ENCODE measurements at regions not wholly inside any gene's neighbourhood (a gene's known extent, or its start where the extent isn't known, plus 50 kb on each side); places are given as distances from the start of the nearest gene placed in this dataset.
"Not testable (repeated sequence)": the region's sequence is repeated elsewhere in the genome, so short reads cannot be mapped to it uniquely, and the experiment has no call there.

DNA sequence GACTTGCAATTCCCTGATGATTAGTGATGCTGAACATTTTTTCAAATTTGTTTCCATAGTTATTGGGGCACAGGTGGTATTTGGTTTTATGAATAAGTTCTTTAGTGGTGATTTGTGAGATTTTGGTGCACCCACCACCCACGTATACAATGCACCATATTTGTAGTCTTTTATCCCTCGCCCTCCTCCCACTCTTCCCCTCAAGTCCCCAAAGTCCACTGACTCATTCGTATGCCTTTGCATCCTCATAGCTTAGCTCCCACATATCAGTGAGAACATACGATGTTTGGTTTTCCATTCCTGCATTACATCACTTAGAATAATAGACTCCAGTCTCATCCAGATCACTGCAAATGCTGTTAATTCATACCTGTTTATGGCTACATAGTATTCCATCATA, 167.3 kb downstream of the MYLK4 start:
- 71 to 72% methylated on average over 4 of the region's 4 CpGs for WGBS, 2 experiments
- no peaks in the 10 kb centered on the region for H3K27me3 ChIP-seq (ENCODE audit: control insufficient read depth, insufficient read depth, low read length, poor library complexity, severe bottlenecking)
- no peak overlapping the region for H3K4me3 ChIP-seq (ENCODE audit: insufficient read depth, low read depth, low read length)
- peaks cover 9% of the 10 kb centered on the region for H3K4me1 ChIP-seq (ENCODE audit: control insufficient read depth, insufficient read depth, low read length)
- no peaks in the 10 kb centered on the region for H3K36me3 ChIP-seq (ENCODE audit: control insufficient read depth, insufficient read depth, low read length)
- H3K9me3 ChIP-seq (ENCODE audit: control insufficient read depth, low read length), result no peaks in the 10 kb centered on the region
- H3K27ac ChIP-seq (ENCODE audit: insufficient read depth, low read depth, low read length, poor library complexity, severe bottlenecking), result no peak overlapping the region

DNA sequence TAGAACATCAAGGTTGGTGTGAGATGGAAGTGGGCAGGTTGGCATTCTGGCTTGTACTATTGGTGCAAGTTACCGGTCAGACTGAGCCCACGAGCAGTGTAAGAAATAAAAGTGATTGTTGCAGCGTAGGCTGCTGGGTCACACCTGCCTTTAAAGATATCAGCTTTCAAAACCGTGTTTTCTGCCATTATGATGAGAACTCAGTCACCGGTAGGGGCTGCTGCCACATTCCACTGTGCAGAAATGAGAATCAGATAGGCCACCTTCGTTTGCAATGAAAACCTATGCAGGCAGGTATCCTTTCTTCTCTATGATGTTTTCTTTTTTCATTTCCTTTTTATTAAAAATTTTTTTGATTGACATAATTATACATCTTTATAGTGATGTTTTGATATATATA, 168.5 kb downstream of the MYLK4 start:
- H3K36me3 ChIP-seq (ENCODE audit: control insufficient read depth, insufficient read depth, low read length), result no peaks in the 10 kb centered on the region
- no peak overlapping the region for H3K27ac ChIP-seq (ENCODE audit: insufficient read depth, low read depth, low read length, poor library complexity, severe bottlenecking)
- peaks cover 9% of the 10 kb centered on the region for H3K4me1 ChIP-seq (ENCODE audit: control insufficient read depth, insufficient read depth, low read length)
- no peaks in the 10 kb centered on the region for H3K9me3 ChIP-seq (ENCODE audit: control insufficient read depth, low read length)
- WGBS, 2 experiments, result 92 to 93% methylated on average over 6 of the region's 6 CpGs
- no peaks in the 10 kb centered on the region for H3K27me3 ChIP-seq (ENCODE audit: control insufficient read depth, insufficient read depth, low read length, poor library complexity, severe bottlenecking)
- no peak overlapping the region for H3K4me3 ChIP-seq (ENCODE audit: insufficient read depth, low read depth, low read length)

DNA sequence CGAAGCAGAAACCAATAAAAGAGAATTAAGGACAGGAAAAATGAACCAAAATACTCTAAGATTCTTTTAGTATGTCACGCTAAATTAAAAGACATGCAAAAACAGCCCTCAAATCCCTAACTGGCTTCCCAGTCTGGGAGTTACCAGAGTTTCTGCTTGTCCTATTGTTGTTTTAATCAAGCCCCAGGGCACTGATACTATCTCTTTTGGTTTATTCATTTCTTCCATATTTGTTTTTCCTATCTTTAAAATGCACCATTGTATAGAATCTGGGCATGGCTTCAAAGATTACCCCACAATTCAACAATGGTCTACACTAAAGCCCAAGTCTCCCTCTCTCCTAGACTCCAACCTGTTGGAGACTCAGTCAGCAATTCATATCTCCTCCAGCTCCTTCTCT, 169.1 kb downstream of the MYLK4 start:
- no peak overlapping the region for H3K27ac ChIP-seq (ENCODE audit: insufficient read depth, low read depth, low read length, poor library complexity, severe bottlenecking)
- no peaks in the 10 kb centered on the region for H3K9me3 ChIP-seq (ENCODE audit: control insufficient read depth, low read length)
- no peak overlapping the region for H3K4me3 ChIP-seq (ENCODE audit: insufficient read depth, low read depth, low read length)
- H3K27me3 ChIP-seq (ENCODE audit: control insufficient read depth, insufficient read depth, low read length, poor library complexity, severe bottlenecking), result no peaks in the 10 kb centered on the region
- H3K4me1 ChIP-seq (ENCODE audit: control insufficient read depth, insufficient read depth, low read length), result peaks cover 9% of the 10 kb centered on the region
- 76 to 95% methylated on average over 2 of the region's 2 CpGs for WGBS, 2 experiments
- no peaks in the 10 kb centered on the region for H3K36me3 ChIP-seq (ENCODE audit: control insufficient read depth, insufficient read depth, low read length)

DNA sequence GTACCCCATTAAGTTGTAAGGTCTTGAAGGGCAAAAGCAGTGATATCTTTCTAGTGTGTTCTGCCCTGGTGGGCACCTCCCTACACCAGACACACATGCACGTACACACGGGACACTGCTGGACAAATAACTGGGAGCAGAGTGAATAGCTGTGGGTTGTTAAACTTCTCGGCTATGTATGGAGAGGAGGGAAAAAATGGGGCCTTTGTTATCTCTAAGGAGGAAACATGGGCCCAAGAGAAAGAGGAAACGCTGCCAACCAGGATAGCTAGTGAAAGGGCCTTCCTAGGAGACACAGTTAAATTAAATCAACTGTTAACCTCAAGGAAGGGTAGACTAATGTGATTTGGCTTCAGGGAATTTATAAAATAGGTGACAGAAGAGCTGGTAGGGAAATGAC, 169.7 kb downstream of the MYLK4 start:
- 82 to 89% methylated on average over 4 of the region's 4 CpGs for WGBS, 2 experiments
- H3K4me3 ChIP-seq (ENCODE audit: insufficient read depth, low read depth, low read length), result no peak overlapping the region
- no peak overlapping the region for H3K27ac ChIP-seq (ENCODE audit: insufficient read depth, low read depth, low read length, poor library complexity, severe bottlenecking)
- H3K36me3 ChIP-seq (ENCODE audit: control insufficient read depth, insufficient read depth, low read length), result no peaks in the 10 kb centered on the region
- H3K27me3 ChIP-seq (ENCODE audit: control insufficient read depth, insufficient read depth, low read length, poor library complexity, severe bottlenecking), result no peaks in the 10 kb centered on the region
- H3K9me3 ChIP-seq (ENCODE audit: control insufficient read depth, low read length), result no peaks in the 10 kb centered on the region
- H3K4me1 ChIP-seq (ENCODE audit: control insufficient read depth, insufficient read depth, low read length), result peaks cover 9% of the 10 kb centered on the region

DNA sequence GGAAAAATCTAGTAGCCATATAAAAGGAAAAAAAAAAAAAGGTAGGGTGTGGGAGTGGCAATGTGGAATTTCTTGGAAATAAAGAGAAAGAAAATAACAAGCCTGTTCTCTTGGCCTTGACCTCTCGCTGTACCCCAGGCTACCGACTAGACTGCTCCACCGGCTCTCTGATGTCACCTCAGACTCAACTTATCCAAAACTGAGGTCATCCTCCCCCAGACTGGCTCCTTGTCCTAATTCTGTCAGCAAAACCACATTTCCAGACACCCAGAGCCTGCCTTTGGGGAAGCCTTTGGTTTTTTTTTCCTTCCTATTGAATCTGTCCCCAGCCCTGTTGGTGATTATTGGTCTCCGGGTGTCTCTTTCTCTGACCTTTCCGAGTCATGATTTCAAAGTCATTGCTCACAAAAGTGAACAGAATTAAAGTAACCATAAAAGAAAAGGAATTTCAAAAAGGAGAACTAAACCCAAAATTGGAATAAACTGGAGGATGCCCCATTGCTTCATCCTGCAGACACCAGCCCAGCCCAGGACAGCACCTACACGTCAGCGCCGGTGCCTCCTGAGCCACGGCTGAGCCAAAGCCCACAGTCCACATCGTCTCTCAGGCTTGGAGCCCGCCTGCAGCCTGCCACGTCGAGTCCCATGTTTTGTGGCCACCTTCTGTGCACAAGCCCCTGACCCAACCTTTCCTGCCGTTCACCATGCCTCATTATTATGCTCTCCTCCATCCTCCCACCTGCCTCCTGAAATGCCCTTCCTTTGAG, 170.7 kb downstream of the MYLK4 start:
- Histone ChIP-seq H3K27me3 (ENCODE audit: control insufficient read depth, insufficient read depth, low read length, poor library complexity, severe bottlenecking) (no peaks in the 10 kb centered on the region), H3K36me3 (ENCODE audit: control insufficient read depth, insufficient read depth, low read length) (no peaks in the 10 kb centered on the region), H3K4me3 (ENCODE audit: insufficient read depth, low read depth, low read length) (no peak overlapping the region), H3K4me1 (ENCODE audit: control insufficient read depth, insufficient read depth, low read length) (peaks cover 9% of the 10 kb centered on the region), H3K9me3 (ENCODE audit: control insufficient read depth, low read length) (no peaks in the 10 kb centered on the region), H3K27ac (ENCODE audit: insufficient read depth, low read depth, low read length, poor library complexity, severe bottlenecking) (no peak overlapping the region)
- WGBS, 2 experiments, result 92 to 93% methylated on average over 14 of the region's 14 CpGs

DNA sequence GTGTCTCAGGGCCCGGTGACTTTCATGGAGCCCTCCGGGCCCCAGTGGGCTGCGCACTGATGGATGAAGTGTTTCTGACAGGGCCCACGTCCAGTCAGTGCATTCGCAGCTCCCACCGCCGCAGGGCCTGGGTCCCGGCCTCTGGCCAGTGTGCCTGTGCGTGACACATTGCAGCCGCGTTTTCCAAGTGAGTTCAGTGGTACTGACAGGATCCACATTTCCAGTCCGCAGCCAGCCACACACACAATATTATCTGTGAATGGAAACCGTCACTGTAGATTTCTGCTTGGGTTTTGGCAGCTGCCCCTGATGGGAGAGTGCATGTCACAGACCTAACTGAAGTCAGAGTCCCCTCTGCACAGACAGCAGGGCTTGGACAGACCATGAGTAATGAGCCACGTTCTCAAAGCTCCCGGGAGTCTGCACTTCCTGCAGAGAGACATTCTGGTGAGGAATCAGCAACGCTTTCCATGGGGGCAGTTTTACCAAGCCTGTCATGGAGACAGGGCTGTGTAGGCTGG, 171.4 kb downstream of the MYLK4 start:
- H3K27ac ChIP-seq (ENCODE audit: insufficient read depth, low read depth, low read length, poor library complexity, severe bottlenecking), result no peak overlapping the region
- no peak overlapping the region for H3K4me3 ChIP-seq (ENCODE audit: insufficient read depth, low read depth, low read length)
- H3K9me3 ChIP-seq (ENCODE audit: control insufficient read depth, low read length), result no peaks in the 10 kb centered on the region
- H3K4me1 ChIP-seq (ENCODE audit: control insufficient read depth, insufficient read depth, low read length), result peaks cover 9% of the 10 kb centered on the region
- no peaks in the 10 kb centered on the region for H3K36me3 ChIP-seq (ENCODE audit: control insufficient read depth, insufficient read depth, low read length)
- WGBS, 2 experiments, result 88 to 91% methylated on average over 16 of the region's 16 CpGs
- no peaks in the 10 kb centered on the region for H3K27me3 ChIP-seq (ENCODE audit: control insufficient read depth, insufficient read depth, low read length, poor library complexity, severe bottlenecking)

DNA sequence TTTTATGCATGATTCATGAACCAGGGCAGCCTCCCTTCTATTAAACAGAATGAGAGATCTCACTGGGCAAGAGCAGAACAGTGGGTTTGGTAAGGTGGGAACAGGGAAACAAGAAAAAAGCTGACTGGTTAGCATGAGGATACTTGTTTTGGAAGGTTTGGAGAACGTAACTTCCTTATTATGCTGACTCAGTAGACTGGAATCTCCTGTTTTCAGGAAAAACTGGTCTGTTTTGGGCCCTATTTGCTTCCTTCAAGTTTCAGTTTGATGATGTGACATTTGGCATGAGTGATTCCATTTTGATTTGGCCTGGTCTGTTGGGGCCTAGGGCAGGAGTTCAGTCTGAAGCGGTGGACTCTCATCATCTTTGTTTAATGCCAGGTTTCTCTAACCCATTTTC, 172.0 kb downstream of the MYLK4 start:
- Histone ChIP-seq H3K27ac (ENCODE audit: insufficient read depth, low read depth, low read length, poor library complexity, severe bottlenecking) (no peak overlapping the region), H3K36me3 (ENCODE audit: control insufficient read depth, insufficient read depth, low read length) (no peaks in the 10 kb centered on the region), H3K4me1 (ENCODE audit: control insufficient read depth, insufficient read depth, low read length) (peaks cover 9% of the 10 kb centered on the region), H3K4me3 (ENCODE audit: insufficient read depth, low read depth, low read length) (no peak overlapping the region), H3K9me3 (ENCODE audit: control insufficient read depth, low read length) (no peaks in the 10 kb centered on the region), H3K27me3 (ENCODE audit: control insufficient read depth, insufficient read depth, low read length, poor library complexity, severe bottlenecking) (no peaks in the 10 kb centered on the region)
- 96 to 98% methylated on average over 2 of the region's 2 CpGs for WGBS, 2 experiments

DNA sequence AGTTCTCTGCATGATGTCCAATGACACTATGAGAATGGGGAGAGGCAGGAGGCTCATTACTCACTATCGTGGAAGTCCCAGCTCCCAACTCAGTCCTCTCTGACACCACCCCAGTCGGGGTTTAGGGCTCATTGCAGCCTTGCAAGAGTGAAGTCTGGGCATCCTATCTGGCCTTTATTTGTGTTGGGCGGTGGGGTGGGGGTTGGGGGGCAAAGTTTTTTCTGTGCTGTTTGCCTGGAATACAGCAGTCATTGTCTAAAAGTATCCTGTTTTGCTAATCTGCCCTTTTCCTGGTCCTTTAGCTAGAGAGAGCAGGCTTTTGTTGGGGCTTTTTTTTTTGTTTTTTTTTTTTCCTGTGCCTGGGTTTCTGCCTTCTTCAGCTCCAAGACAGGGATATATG, 174.2 kb downstream of the MYLK4 start:
- 91 to 92% methylated on average over 3 of the region's 3 CpGs for WGBS, 2 experiments
- Histone ChIP-seq H3K27ac (ENCODE audit: insufficient read depth, low read depth, low read length, poor library complexity, severe bottlenecking) (no peak overlapping the region), H3K36me3 (ENCODE audit: control insufficient read depth, insufficient read depth, low read length) (no peaks in the 10 kb centered on the region), H3K27me3 (ENCODE audit: control insufficient read depth, insufficient read depth, low read length, poor library complexity, severe bottlenecking) (no peaks in the 10 kb centered on the region), H3K4me1 (ENCODE audit: control insufficient read depth, insufficient read depth, low read length) (peaks cover 6% of the 10 kb centered on the region), H3K4me3 (ENCODE audit: insufficient read depth, low read depth, low read length) (no peak overlapping the region), H3K9me3 (ENCODE audit: control insufficient read depth, low read length) (no peaks in the 10 kb centered on the region)

DNA sequence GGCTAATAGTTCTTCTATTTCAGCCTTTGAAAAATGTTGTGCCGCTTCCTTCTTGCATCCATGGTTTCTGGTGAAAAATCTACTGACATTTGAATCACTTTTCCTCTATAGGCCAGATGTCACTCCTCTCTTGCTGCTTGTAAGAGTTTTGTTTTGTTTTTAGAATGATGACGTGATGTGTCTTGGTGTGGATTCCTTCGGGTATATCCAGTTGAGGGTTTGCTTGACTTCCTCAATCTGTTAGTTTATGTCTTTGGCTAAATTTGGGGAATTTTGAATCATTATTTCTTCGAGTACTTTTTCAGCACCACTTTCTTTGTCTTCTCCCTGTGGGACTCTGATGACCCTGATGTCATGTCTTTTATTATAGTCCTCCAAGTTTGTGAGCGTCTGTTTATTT, 175.5 kb downstream of the MYLK4 start:
- Histone ChIP-seq H3K27me3 (ENCODE audit: control insufficient read depth, insufficient read depth, low read length, poor library complexity, severe bottlenecking) (no peaks in the 10 kb centered on the region), H3K36me3 (ENCODE audit: control insufficient read depth, insufficient read depth, low read length) (no peaks in the 10 kb centered on the region), H3K27ac (ENCODE audit: insufficient read depth, low read depth, low read length, poor library complexity, severe bottlenecking) (no peak overlapping the region), H3K4me3 (ENCODE audit: insufficient read depth, low read depth, low read length) (no peak overlapping the region), H3K9me3 (ENCODE audit: control insufficient read depth, low read length) (no peaks in the 10 kb centered on the region), H3K4me1 (ENCODE audit: control insufficient read depth, insufficient read depth, low read length) (no peaks in the 10 kb centered on the region)
- 86 to 97% methylated on average over 4 to 5 of the region's 5 CpGs for WGBS, 2 experiments

DNA sequence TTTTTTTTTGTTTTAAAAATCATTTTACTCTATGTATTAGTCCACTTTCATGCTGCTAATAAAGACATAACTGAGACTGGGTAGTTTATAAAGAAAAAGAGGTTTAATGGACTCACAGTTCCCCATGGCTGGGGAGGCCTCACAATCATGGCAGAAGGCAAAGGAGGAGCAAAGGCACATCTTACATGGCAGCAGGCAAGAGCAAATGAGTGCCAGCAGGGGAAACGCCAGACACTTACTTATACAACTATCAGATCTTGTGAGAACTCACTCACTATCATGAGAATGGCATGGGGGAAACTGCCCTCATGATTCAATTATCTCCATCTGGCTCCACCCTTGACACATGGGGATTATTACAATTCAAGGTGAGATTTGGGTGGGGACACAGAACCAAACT, 181.3 kb downstream of the MYLK4 start:
- H3K4me1 ChIP-seq (ENCODE audit: control insufficient read depth, insufficient read depth, low read length); H3K27ac ChIP-seq (ENCODE audit: insufficient read depth, low read depth, low read length, poor library complexity, severe bottlenecking); H3K27me3 ChIP-seq (ENCODE audit: control insufficient read depth, insufficient read depth, low read length, poor library complexity, severe bottlenecking); H3K9me3 ChIP-seq (ENCODE audit: control insufficient read depth, low read length); H3K4me3 ChIP-seq (ENCODE audit: insufficient read depth, low read depth, low read length); H3K36me3 ChIP-seq (ENCODE audit: control insufficient read depth, insufficient read depth, low read length): not testable (repeated sequence)
- 87 to 100% methylated on average over 1 of the region's 1 CpG for WGBS, 2 experiments
